Gastrocnemius medialis (tissue), 4 donors: ENCODE measurements at regions not wholly inside any gene's neighbourhood (a gene's known extent, or its start where the extent isn't known, plus 50 kb on each side); places are given as distances from the start of the nearest gene placed in this dataset.
A peak's percentile ranks its signal among the peaks of the same experiment; 100 is the strongest.

Experiments
- ATAC-seq, 2 donors: fragments of 150-250 bp; one replicate each; pipeline ENCODE4 v1.9.1; 2016
- DNase-seq, 2 donors: peaks; one replicate each; pipeline ENCODE4 v3.0.0-alpha.2; 2019
- H3K27ac ChIP-seq, 4 donors: fragments of 200-600 bp; sonication (generic); 1 replicate in 1 of 4; 2 replicates in 3 of 4; pipeline ENCODE4 v1.5.1; 2016 to 2018; ENCODE audit warnings: mild to moderate bottlenecking in 2 of 4, moderate library complexity in 1 of 4
- H3K27me3 ChIP-seq, 3 donors: fragments of 200-600 bp; sonication (generic) in 2 of 3; 1 replicate in 1 of 3; 2 replicates in 2 of 3; pipeline versions ENCODE4 v1.5.1 to v1.6.0; 2016 to 2019; ENCODE audit warnings: mild to moderate bottlenecking in 1 of 3, moderate library complexity in 1 of 3
- H3K36me3 ChIP-seq, 2 donors: fragments of 200-600 bp; sonication (generic) in 1 of 2; one replicate each; pipeline ENCODE4 v1.5.1; 2017 to 2018
- H3K4me1 ChIP-seq, 2 donors: fragments of 200-600 bp; sonication (generic) in 1 of 2; one replicate each; pipeline ENCODE4 v1.5.1; 2016 to 2017; ENCODE audit warnings: mild to moderate bottlenecking in 2 of 2
- H3K4me3 ChIP-seq, 4 donors: fragments of 200-600 bp; sonication (generic) in 3 of 4; 1 replicate in 1 of 4; 2 replicates in 3 of 4; pipeline ENCODE4 v1.5.1; 2016 to 2019; ENCODE audit warnings: mild to moderate bottlenecking in 2 of 4
- H3K9me3 ChIP-seq, 3 donors: fragments of 200-600 bp; sonication (generic) in 2 of 3; 1 replicate in 1 of 3; 2 replicates in 2 of 3; pipeline ENCODE4 v1.5.1; 2016 to 2019
- POLR2A ChIP-seq, 2 donors: fragments of 450-650 bp; IDR thresholded peaks; one replicate each; pipeline ENCODE4 v1.6.1; 2017; ENCODE audit warnings: antibody characterized with exemption in 2 of 2, mild to moderate bottlenecking in 2 of 2, moderate library complexity in 2 of 2
- in situ Hi-C, 4 donors: fragments of 200-750 bp; cut with MboI; loops; one replicate each; pipeline versions ENCODE4 v1.15.0 to v1.8.0; 2017; ENCODE audit warnings: low sequenced_read_pairs in 4 of 4
- intact Hi-C: fragments of 100-400 bp; cut with DNase I; formaldehyde crosslinking; loops from one replicate; pipeline ENCODE4 v1.15.1; 2023; ENCODE audit warnings: low total_unique reads
- TF ChIP-seq, protein P1 (sequence below), 5 experiments: fragments of 450-650 bp in 3 of 5; fragments of 200-600 bp in 2 of 5; sonication (generic) in 2 of 5; IDR thresholded peaks in 4 of 5; conservative IDR thresholded peaks in 1 of 5; 1 replicate in 4 of 5; 2 replicates in 1 of 5; pipeline ENCODE4 v1.5.1; 2016 to 2019; ENCODE audit warnings: antibody characterized with exemption in 5 of 5, mild to moderate bottlenecking in 3 of 5, moderate library complexity in 3 of 5

DNA sequence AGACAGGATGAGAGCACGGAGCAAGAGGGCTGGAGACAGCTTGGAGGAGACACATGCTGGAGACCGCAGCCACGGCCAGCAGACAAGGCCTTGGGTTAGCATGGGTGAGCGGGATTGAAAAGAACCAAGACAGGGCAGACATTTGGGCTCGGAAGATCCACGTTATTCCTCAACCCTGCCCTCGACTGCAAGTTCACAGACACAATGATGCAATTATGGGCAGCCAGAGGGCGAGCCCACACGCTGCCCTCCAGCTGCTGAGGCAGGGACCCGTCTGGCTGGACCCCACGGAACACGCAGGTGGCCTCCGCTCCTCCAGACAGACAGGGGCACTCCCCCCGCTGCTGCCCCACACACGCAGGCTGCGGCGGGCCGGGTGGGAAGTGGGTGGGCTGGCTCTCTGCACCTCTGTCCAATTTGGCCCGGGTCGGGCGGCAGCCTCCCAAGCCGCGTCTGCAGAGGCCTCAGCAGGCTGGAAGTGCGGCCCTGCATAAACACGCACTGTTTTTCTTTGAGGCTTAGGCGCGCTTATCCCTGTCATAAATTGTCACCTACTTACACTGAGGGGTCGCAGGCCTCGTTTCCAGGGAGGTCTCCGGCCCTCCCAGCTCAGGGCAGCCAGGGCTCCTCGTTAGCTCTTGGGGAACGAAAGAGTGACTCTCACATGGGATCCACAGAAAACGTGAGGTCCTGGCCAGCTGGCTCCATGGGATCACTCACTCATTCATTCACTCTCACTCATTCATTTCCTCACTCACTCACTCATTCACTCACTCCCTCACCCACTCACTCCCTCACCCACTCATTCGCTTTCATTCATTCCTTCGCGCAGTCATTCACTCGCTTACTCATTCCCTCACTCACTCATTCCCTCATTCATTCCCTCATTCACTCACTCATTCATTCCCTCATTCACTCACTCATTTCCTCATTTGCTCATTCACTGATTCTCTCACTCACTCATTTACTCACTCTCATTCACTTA, 303.9 kb downstream of the C16orf95 start:
- no peak overlapping the region for H3K4me3 ChIP-seq
- in situ Hi-C loops: no loop called here
- H3K36me3 ChIP-seq: no peaks in the 10 kb centered on the region
- TF ChIP-seq POLR2A (IDR thresholded peaks at IDR 0.05): no peak
- TF ChIP-seq, protein P1, sequence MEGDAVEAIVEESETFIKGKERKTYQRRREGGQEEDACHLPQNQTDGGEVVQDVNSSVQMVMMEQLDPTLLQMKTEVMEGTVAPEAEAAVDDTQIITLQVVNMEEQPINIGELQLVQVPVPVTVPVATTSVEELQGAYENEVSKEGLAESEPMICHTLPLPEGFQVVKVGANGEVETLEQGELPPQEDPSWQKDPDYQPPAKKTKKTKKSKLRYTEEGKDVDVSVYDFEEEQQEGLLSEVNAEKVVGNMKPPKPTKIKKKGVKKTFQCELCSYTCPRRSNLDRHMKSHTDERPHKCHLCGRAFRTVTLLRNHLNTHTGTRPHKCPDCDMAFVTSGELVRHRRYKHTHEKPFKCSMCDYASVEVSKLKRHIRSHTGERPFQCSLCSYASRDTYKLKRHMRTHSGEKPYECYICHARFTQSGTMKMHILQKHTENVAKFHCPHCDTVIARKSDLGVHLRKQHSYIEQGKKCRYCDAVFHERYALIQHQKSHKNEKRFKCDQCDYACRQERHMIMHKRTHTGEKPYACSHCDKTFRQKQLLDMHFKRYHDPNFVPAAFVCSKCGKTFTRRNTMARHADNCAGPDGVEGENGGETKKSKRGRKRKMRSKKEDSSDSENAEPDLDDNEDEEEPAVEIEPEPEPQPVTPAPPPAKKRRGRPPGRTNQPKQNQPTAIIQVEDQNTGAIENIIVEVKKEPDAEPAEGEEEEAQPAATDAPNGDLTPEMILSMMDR (IDR thresholded peaks at IDR 0.05 in 4 of 5, conservative IDR thresholded peaks at IDR 0.05 in 1 of 5): no peak
- intact Hi-C loops: no loop called here
- no peaks in the 10 kb centered on the region for H3K9me3 ChIP-seq
- H3K27ac ChIP-seq: no peak overlapping the region
- no peaks in the 10 kb centered on the region for H3K4me1 ChIP-seq
- DNase-seq: no peak
- ATAC-seq: no peak
- H3K27me3 ChIP-seq: peaks cover 4 to 10% (median 8%) of the 10 kb centered on the region in 3 donors

DNA sequence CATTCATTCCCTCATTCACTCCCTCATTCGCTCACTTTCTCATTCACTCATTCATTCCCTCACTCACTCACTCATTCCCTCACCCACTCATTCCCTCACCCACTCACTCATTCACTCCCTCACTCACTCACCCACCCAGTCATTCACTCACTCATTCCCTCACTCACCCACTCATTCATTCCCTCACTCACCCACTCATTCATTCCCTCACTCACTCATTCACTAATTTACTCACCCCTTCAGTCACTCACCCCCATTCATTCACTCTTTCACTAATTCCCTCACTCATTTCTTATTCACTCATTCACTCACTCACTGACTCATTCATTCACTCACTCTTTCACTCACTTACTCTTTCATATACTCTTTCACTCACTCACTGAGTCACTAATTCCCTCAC, 303.1 kb downstream of the C16orf95 start:
- Histone ChIP-seq H3K27me3 (peaks cover 4 to 10% (median 8%) of the 10 kb centered on the region in 3 donors), H3K36me3 (no peaks in the 10 kb centered on the region), H3K27ac (no peak overlapping the region), H3K4me1 (no peaks in the 10 kb centered on the region), H3K9me3 (no peaks in the 10 kb centered on the region), H3K4me3 (no peak overlapping the region)
- intact Hi-C loops: no loop called here
- in situ Hi-C loops: no loop called here
- no peak for TF ChIP-seq POLR2A (IDR thresholded peaks at IDR 0.05)
- TF ChIP-seq, protein P1 (IDR thresholded peaks at IDR 0.05 in 4 of 5, conservative IDR thresholded peaks at IDR 0.05 in 1 of 5): no peak
- DNase-seq (no peak), ATAC-seq (no peak)

DNA sequence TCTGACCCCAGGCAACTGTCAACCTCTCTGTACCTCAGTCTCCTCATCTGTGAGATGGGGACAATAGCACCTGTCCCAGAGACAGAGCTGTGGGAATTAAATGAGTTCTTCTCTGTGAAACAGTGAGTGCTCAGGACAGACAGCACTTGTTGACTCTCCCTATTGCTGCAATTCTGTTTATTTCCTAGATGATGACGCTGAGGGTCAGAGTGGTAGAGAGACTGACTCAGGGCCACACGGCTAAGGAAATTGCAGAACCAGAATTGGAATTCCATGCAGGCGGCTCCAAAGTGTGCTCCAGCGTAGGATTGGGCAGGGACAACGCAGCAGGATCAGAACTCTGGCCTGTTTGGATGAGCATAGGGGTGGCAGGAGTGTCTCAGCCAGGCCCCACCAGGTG, 302.2 kb downstream of the C16orf95 start:
- Histone ChIP-seq H3K4me1 (no peaks in the 10 kb centered on the region), H3K4me3 (no peak overlapping the region), H3K27me3 (peaks cover 4 to 10% (median 8%) of the 10 kb centered on the region in 3 donors), H3K36me3 (no peaks in the 10 kb centered on the region), H3K9me3 (no peaks in the 10 kb centered on the region), H3K27ac (no peak overlapping the region)
- in situ Hi-C loops (no loop called here), intact Hi-C loops (no loop called here)
- no peak for ATAC-seq
- TF ChIP-seq POLR2A (IDR thresholded peaks at IDR 0.05): no peak
- TF ChIP-seq, protein P1 (IDR thresholded peaks at IDR 0.05 in 4 of 5, conservative IDR thresholded peaks at IDR 0.05 in 1 of 5): no peak
- DNase-seq: no peak

DNA sequence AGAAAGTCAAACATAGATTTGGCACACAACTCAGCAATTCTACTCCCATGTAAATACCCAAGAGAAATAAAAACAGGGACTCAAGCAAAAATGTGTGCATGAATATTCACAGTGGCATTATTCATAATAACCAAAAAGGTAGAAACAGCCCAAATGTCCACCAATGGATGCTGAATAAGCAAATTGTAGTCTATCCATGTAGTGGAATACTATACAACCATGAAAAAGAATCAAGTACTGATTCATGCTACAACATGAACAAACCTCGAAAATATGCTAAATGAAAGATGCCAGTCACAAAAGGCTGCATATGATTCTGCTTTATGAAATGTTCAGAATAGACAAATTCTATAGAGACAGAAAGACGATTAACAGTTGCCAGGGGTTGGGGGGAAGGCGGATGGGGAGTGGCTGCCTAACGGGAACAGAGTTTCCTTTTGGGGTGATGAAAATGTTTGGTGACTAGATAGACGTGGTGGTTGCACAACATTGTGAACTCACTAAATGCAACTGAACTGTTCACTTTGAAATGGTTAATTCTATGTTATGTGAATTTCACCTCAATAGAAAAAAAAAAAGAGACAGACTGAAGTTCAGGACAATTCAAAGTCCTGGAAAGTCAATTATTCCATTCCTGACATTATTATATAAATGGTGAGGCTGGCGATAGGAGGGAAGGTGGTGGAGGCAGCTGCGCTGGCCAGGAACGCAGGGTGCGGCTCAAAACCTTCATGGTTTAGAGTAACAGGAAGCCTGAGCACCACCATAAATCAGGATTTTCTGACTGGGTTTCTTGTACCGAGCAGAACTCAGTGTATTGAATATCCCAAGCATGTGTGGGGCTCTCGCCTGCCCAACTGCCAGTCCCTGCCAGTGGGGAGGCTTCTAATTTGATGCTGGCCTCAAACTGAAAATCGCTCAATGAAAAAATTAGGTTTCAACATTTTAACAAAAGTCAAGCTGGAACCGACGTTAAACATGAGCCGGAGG, 300.9 kb downstream of the C16orf95 start:
- ATAC-seq: peak; percentile 31 to 36
- Histone ChIP-seq H3K27ac (no peak overlapping the region), H3K4me3 (no peak overlapping the region), H3K36me3 (no peaks in the 10 kb centered on the region), H3K27me3 (peaks cover 4 to 10% (median 8%) of the 10 kb centered on the region in 3 donors), H3K9me3 (no peaks in the 10 kb centered on the region), H3K4me1 (no peaks in the 10 kb centered on the region)
- intact Hi-C loops: no loop called here
- DNase-seq: no peak
- TF ChIP-seq, protein P1 (IDR thresholded peaks at IDR 0.05 in 4 of 5, conservative IDR thresholded peaks at IDR 0.05 in 1 of 5): no peak
- no peak for TF ChIP-seq POLR2A (IDR thresholded peaks at IDR 0.05)
- in situ Hi-C loops: no loop called here
